ENCODE measurements at regions not wholly inside any gene's neighbourhood (a gene's known extent, or its start where the extent isn't known, plus 50 kb on each side); places are given as distances from the start of the nearest gene placed in this dataset.
"Not testable (repeated sequence)": the region's sequence is repeated elsewhere in the genome, so short reads cannot be mapped to it uniquely, and the experiment has no call there.

GRCh38 chr13:86909318-86909717 is 761.9 kb upstream of the SLITRK5 start:
- no peak for DNase-seq
- H3K27me3 ChIP-seq = no peaks in the 10 kb centered on the region
- ATAC-seq = no peak
- H3K27ac ChIP-seq = no peak overlapping the region
- H3K4me3 ChIP-seq = no peak overlapping the region
- no peak for TF ChIP-seq POLR2A (IDR thresholded peaks at IDR 0.05)
- no peak for TF ChIP-seq CTCF (IDR thresholded peaks at IDR 0.05)
- no peaks in the 10 kb centered on the region for H3K4me1 ChIP-seq
- no peaks in the 10 kb centered on the region for H3K9me3 ChIP-seq
- intact Hi-C loops (cut with DNase I) = no loop called here
- no peaks in the 10 kb centered on the region for H3K36me3 ChIP-seq (replicated peaks in 1 of 2; ENCODE audit: insufficient read depth in 1 of 2, low read depth in 2 of 2)
- 69 to 76% methylated on average over 6 of the region's 6 CpGs for WGBS, 2 donors

GRCh38 chr13:86914757-86915156 is 756.4 kb upstream of the SLITRK5 start:
- Histone ChIP-seq H3K4me1 (no peaks in the 10 kb centered on the region), H3K4me3 (no peak overlapping the region), H3K27ac (no peak overlapping the region), H3K36me3 (replicated peaks in 1 of 2; ENCODE audit: insufficient read depth in 1 of 2, low read depth in 2 of 2) (no peaks in the 10 kb centered on the region), H3K9me3 (no peaks in the 10 kb centered on the region), H3K27me3 (no peaks in the 10 kb centered on the region)
- TF ChIP-seq POLR2A (IDR thresholded peaks at IDR 0.05) (no peak), CTCF (IDR thresholded peaks at IDR 0.05) (no peak)
- 67 to 76% methylated on average over 5 of the region's 5 CpGs for WGBS, 2 donors
- ATAC-seq = no peak
- DNase-seq = no peak
- intact Hi-C loops (cut with DNase I) = no loop called here

- intact Hi-C loops (cut with DNase I); H3K4me1 ChIP-seq; H3K36me3 ChIP-seq (replicated peaks in 1 of 2; ENCODE audit: insufficient read depth in 1 of 2, low read depth in 2 of 2); H3K4me3 ChIP-seq; H3K9me3 ChIP-seq; H3K27me3 ChIP-seq; DNase-seq; ATAC-seq; H3K27ac ChIP-seq: not testable (repeated sequence)
- 92 to 93% methylated on average over 10 of the region's 10 CpGs for WGBS, 2 donors
Measured at GRCh38 chr13:86917438-86917837, 753.7 kb upstream of the SLITRK5 start.

- intact Hi-C loops (cut with DNase I) = no loop called here
- H3K36me3 ChIP-seq (replicated peaks in 1 of 2; ENCODE audit: insufficient read depth in 1 of 2, low read depth in 2 of 2) = no peaks in the 10 kb centered on the region
- 18 to 20% methylated on average over 2 of the region's 2 CpGs for WGBS, 2 donors
- no peaks in the 10 kb centered on the region for H3K9me3 ChIP-seq
- H3K4me1 ChIP-seq = no peaks in the 10 kb centered on the region
- DNase-seq (no peak), ATAC-seq (no peak)
- no peak overlapping the region for H3K27ac ChIP-seq
- H3K4me3 ChIP-seq = no peak overlapping the region
- TF ChIP-seq CTCF (IDR thresholded peaks at IDR 0.05) = no peak
- no peak for TF ChIP-seq POLR2A (IDR thresholded peaks at IDR 0.05)
- H3K27me3 ChIP-seq = no peaks in the 10 kb centered on the region
Measured at GRCh38 chr13:86918682-86919081, 752.5 kb upstream of the SLITRK5 start.

- H3K27me3 ChIP-seq = no peaks in the 10 kb centered on the region
- no peak overlapping the region for H3K4me3 ChIP-seq
- intact Hi-C loops (cut with DNase I) = no loop called here
- H3K36me3 ChIP-seq (replicated peaks in 1 of 2; ENCODE audit: insufficient read depth in 1 of 2, low read depth in 2 of 2) = no peaks in the 10 kb centered on the region
- ATAC-seq = no peak
- H3K4me1 ChIP-seq = no peaks in the 10 kb centered on the region
- WGBS, 2 donors = 50 to 75% methylated on average over 1 of the region's 1 CpG
- TF ChIP-seq POLR2A (IDR thresholded peaks at IDR 0.05) (no peak), CTCF (IDR thresholded peaks at IDR 0.05) (no peak)
- no peaks in the 10 kb centered on the region for H3K9me3 ChIP-seq
- no peak for DNase-seq
- no peak overlapping the region for H3K27ac ChIP-seq
Measured at GRCh38 chr13:86920961-86921360, 750.2 kb upstream of the SLITRK5 start.

All from body of pancreas (tissue), 4 donors.